NCI-H526 (cell line): ENCODE measurements at regions not wholly inside any gene's neighbourhood (a gene's known extent, or its start where the extent isn't known, plus 50 kb on each side); places are given as distances from the start of the nearest gene placed in this dataset.
"Not testable (repeated sequence)": the region's sequence is repeated elsewhere in the genome, so short reads cannot be mapped to it uniquely, and the experiment has no call there.

Experiments used
- DNase-seq, 2 experiments: peaks; one replicate each; lab custom pipeline; 2025; lab: John Stamatoyannopoulos, UW

GRCh38 chr5:91840412-91840811, 457.3 kb upstream of the ARRDC3 start:
- no peak for DNase-seq

GRCh38 chr5:91839721-91840120, 456.6 kb upstream of the ARRDC3 start:
- no peak for DNase-seq

- DNase-seq: no peak
These were observed 456.1 kb upstream of the ARRDC3 start for GRCh38 chr5:91839233-91839632.

GRCh38 chr5:91830361-91830953, 447.3 kb upstream of the ARRDC3 start:
- DNase-seq: no peak

GRCh38 chr5:91825618-91826017, 442.5 kb upstream of the ARRDC3 start:
- DNase-seq: no peak

- no peak for DNase-seq
These were observed 441.3 kb upstream of the ARRDC3 start for GRCh38 chr5:91824406-91824805.

- DNase-seq: no peak
These were observed 437.8 kb upstream of the ARRDC3 start for GRCh38 chr5:91820874-91821273.

GRCh38 chr5:91816681-91817080, 433.6 kb upstream of the ARRDC3 start:
- DNase-seq: no peak

- no peak for DNase-seq
These were observed 414.5 kb upstream of the ARRDC3 start for GRCh38 chr5:91797576-91797975.

- no peak for DNase-seq
These were observed 411.9 kb upstream of the ARRDC3 start for GRCh38 chr5:91794856-91795548.

- no peak for DNase-seq
These were observed 411.3 kb upstream of the ARRDC3 start for GRCh38 chr5:91794455-91794854.

- DNase-seq: no peak
These were observed 404.6 kb upstream of the ARRDC3 start for GRCh38 chr5:91787718-91788117.

GRCh38 chr5:91777671-91778070, 394.6 kb upstream of the ARRDC3 start:
- no peak for DNase-seq

- no peak for DNase-seq
These were observed 393.1 kb upstream of the ARRDC3 start for GRCh38 chr5:91776249-91776648.

GRCh38 chr5:91770400-91770799, 387.3 kb upstream of the ARRDC3 start:
- DNase-seq: no peak

GRCh38 chr5:91757383-91757782, 374.3 kb upstream of the ARRDC3 start:
- not testable (repeated sequence) for DNase-seq

- DNase-seq: no peak
These were observed 371.9 kb upstream of the ARRDC3 start for GRCh38 chr5:91754990-91755389.

GRCh38 chr5:91744470-91744869, 361.4 kb upstream of the ARRDC3 start:
- not testable (repeated sequence) for DNase-seq

- DNase-seq: no peak
These were observed 359.4 kb upstream of the ARRDC3 start for GRCh38 chr5:91742550-91742949.

GRCh38 chr5:91741764-91742505, 358.8 kb upstream of the ARRDC3 start:
- no peak for DNase-seq

- DNase-seq: no peak
These were observed 346.9 kb upstream of the ARRDC3 start for GRCh38 chr5:91730026-91730425.

GRCh38 chr5:91727463-91727862, 344.3 kb upstream of the ARRDC3 start:
- DNase-seq: no peak

- no peak for DNase-seq
These were observed 339.8 kb upstream of the ARRDC3 start for GRCh38 chr5:91722736-91723467.
